ENCODE measurements at regions not wholly inside any gene's neighbourhood (a gene's known extent, or its start where the extent isn't known, plus 50 kb on each side); places are given as distances from the start of the nearest gene placed in this dataset.

GRCh38 chr2:220185766-220186305 lies 558.4 kb downstream of the SLC4A3 start:
- no peak for DNase-seq (ENCODE audit: low read depth)
- TF ChIP-seq CTCF (IDR thresholded peaks at IDR 0.05; ENCODE audit: control insufficient read depth, extremely low read depth, insufficient read depth), result no peak
- no peak overlapping the region for H3K4me3 ChIP-seq (ENCODE audit: low read depth, low read length)

- no peak overlapping the region for H3K4me3 ChIP-seq (ENCODE audit: low read depth, low read length)
- TF ChIP-seq CTCF (IDR thresholded peaks at IDR 0.05; ENCODE audit: control insufficient read depth, extremely low read depth, insufficient read depth), result no peak
- DNase-seq (ENCODE audit: low read depth), result no peak
Observed at GRCh38 chr2:220188031-220188430, 560.6 kb downstream of the SLC4A3 start.

GRCh38 chr2:220191031-220191430 lies 563.6 kb downstream of the SLC4A3 start:
- H3K4me3 ChIP-seq (ENCODE audit: low read depth, low read length), result no peak overlapping the region
- no peak for TF ChIP-seq CTCF (IDR thresholded peaks at IDR 0.05; ENCODE audit: control insufficient read depth, extremely low read depth, insufficient read depth)
- no peak for DNase-seq (ENCODE audit: low read depth)

- TF ChIP-seq CTCF (IDR thresholded peaks at IDR 0.05; ENCODE audit: control insufficient read depth, extremely low read depth, insufficient read depth), result no peak
- no peak overlapping the region for H3K4me3 ChIP-seq (ENCODE audit: low read depth, low read length)
- DNase-seq (ENCODE audit: low read depth), result no peak
Observed at GRCh38 chr2:220191737-220192136, 564.3 kb downstream of the SLC4A3 start.

- DNase-seq (ENCODE audit: low read depth), result no peak
- H3K4me3 ChIP-seq (ENCODE audit: low read depth, low read length), result no peak overlapping the region
Observed at GRCh38 chr2:220192994-220193753, 565.7 kb downstream of the SLC4A3 start.

GRCh38 chr2:220194630-220195584 lies 567.5 kb downstream of the SLC4A3 start:
- no peak for DNase-seq (ENCODE audit: low read depth)
- no peak overlapping the region for H3K4me3 ChIP-seq (ENCODE audit: low read depth, low read length)
- no peak for TF ChIP-seq CTCF (IDR thresholded peaks at IDR 0.05; ENCODE audit: control insufficient read depth, extremely low read depth, insufficient read depth)

More at GRCh38 chr2:220192994-220193753, 565.7 kb downstream of the SLC4A3 start:
- TF ChIP-seq CTCF (IDR thresholded peaks at IDR 0.05; ENCODE audit: control insufficient read depth, extremely low read depth, insufficient read depth), result no peak

All from LNCaP clone FGC (cell line).